Suprapubic skin (tissue), 4 donors: ENCODE measurements at regions not wholly inside any gene's neighbourhood (a gene's known extent, or its start where the extent isn't known, plus 50 kb on each side); places are given as distances from the start of the nearest gene placed in this dataset.

Experiments
- DNase-seq, 2 donors: peaks; one replicate each; pipeline ENCODE4 v3.0.0-alpha.2; 2019; ENCODE audit warnings: low spot score in 2 of 2
- H3K27ac ChIP-seq: fragments of 200-600 bp; sonication (generic); one replicate; pipeline ENCODE4 v1.5.1; 2019
- H3K27me3 ChIP-seq: fragments of 200-600 bp; sonication (generic); one replicate; pipeline ENCODE4 v1.5.1; 2019
- H3K36me3 ChIP-seq: fragments of 200-600 bp; sonication (generic); one replicate; pipeline ENCODE4 v1.5.1; 2019
- H3K4me1 ChIP-seq: fragments of 200-600 bp; sonication (generic); one replicate; pipeline ENCODE4 v1.5.1; 2019
- H3K4me3 ChIP-seq: fragments of 200-600 bp; sonication (generic); one replicate; pipeline ENCODE4 v1.5.1; 2019; ENCODE audit warnings: mild to moderate bottlenecking
- H3K9me3 ChIP-seq: fragments of 200-600 bp; sonication (generic); one replicate; pipeline ENCODE4 v1.5.1; 2019
- CTCF ChIP-seq, 2 donors: fragments of 200-600 bp in 1 of 2; fragments of 450-650 bp in 1 of 2; sonication (generic) in 1 of 2; IDR thresholded peaks; one replicate each; pipeline ENCODE4 v1.5.1; 2016 to 2019; ENCODE audit warnings: antibody characterized with exemption in 2 of 2, mild to moderate bottlenecking in 1 of 2, moderate library complexity in 1 of 2
- EP300 ChIP-seq: sonication (generic); formaldehyde crosslinking; IDR thresholded peaks from one replicate; pipeline ENCODE4 v1.6.1; 2017; ENCODE audit warnings: antibody characterized with exemption
- POLR2A ChIP-seq, 2 donors: fragments of 450-650 bp; IDR thresholded peaks; one replicate each; pipeline ENCODE4 v1.6.1; 2017; ENCODE audit warnings: antibody characterized with exemption in 2 of 2, mild to moderate bottlenecking in 2 of 2, moderate library complexity in 2 of 2
- POLR2AphosphoS5 ChIP-seq, 3 donors: sonication (generic); formaldehyde crosslinking; IDR thresholded peaks; one replicate each; pipeline ENCODE4 v1.6.1; 2017; ENCODE audit warnings: antibody characterized with exemption in 3 of 3
- WGBS: methylation state at CpG from one replicate; pipeline ENCODE4 v1.1.5; 2018; 5-methylcytosine and 5-hydroxymethylcytosine counted together

- H3K27ac ChIP-seq = no peak overlapping the region
- DNase-seq = no peak
- H3K27me3 ChIP-seq = no peaks in the 10 kb centered on the region
- H3K9me3 ChIP-seq = no peaks in the 10 kb centered on the region
- TF ChIP-seq EP300 (no peak), CTCF (IDR thresholded peaks at IDR 0.05) (no peak), POLR2A (IDR thresholded peaks at IDR 0.05) (no peak), POLR2AphosphoS5 (IDR thresholded peaks at IDR 0.05) (no peak)
- H3K36me3 ChIP-seq = no peaks in the 10 kb centered on the region
- H3K4me3 ChIP-seq = no peak overlapping the region
- WGBS = 74% methylated on average over 2 of the region's 2 CpGs
- no peaks in the 10 kb centered on the region for H3K4me1 ChIP-seq
These were observed 282.9 kb upstream of the PKDCC start for GRCh38 chr2:41764919-41765318.

GRCh38 chr2:41768310-41768709, 279.5 kb upstream of the PKDCC start:
- Histone ChIP-seq H3K27me3 (no peaks in the 10 kb centered on the region), H3K4me3 (no peak overlapping the region), H3K36me3 (no peaks in the 10 kb centered on the region), H3K4me1 (no peaks in the 10 kb centered on the region), H3K9me3 (no peaks in the 10 kb centered on the region), H3K27ac (no peak overlapping the region)
- DNase-seq = no peak
- WGBS = 64% methylated on average over 6 of the region's 6 CpGs
- no peak for TF ChIP-seq CTCF (IDR thresholded peaks at IDR 0.05)
- no peak for TF ChIP-seq POLR2A (IDR thresholded peaks at IDR 0.05)
- no peak for TF ChIP-seq EP300
- no peak for TF ChIP-seq POLR2AphosphoS5 (IDR thresholded peaks at IDR 0.05)

- no peak overlapping the region for H3K4me3 ChIP-seq
- 88% methylated on average over 1 of the region's 1 CpG for WGBS
- H3K27ac ChIP-seq = no peak overlapping the region
- H3K36me3 ChIP-seq = no peaks in the 10 kb centered on the region
- H3K4me1 ChIP-seq = no peaks in the 10 kb centered on the region
- DNase-seq = no peak
- no peaks in the 10 kb centered on the region for H3K27me3 ChIP-seq
- no peaks in the 10 kb centered on the region for H3K9me3 ChIP-seq
- TF ChIP-seq EP300 (no peak), POLR2AphosphoS5 (IDR thresholded peaks at IDR 0.05) (no peak), POLR2A (IDR thresholded peaks at IDR 0.05) (no peak), CTCF (IDR thresholded peaks at IDR 0.05) (no peak)
These were observed 276.1 kb upstream of the PKDCC start for GRCh38 chr2:41771710-41772109.

GRCh38 chr2:41772697-41773096, 275.1 kb upstream of the PKDCC start:
- Histone ChIP-seq H3K27ac (no peak overlapping the region), H3K36me3 (no peaks in the 10 kb centered on the region), H3K27me3 (no peaks in the 10 kb centered on the region), H3K4me3 (no peak overlapping the region), H3K4me1 (no peaks in the 10 kb centered on the region), H3K9me3 (no peaks in the 10 kb centered on the region)
- WGBS = 92% methylated on average over 4 of the region's 4 CpGs
- TF ChIP-seq EP300 (no peak), POLR2AphosphoS5 (IDR thresholded peaks at IDR 0.05) (no peak), POLR2A (IDR thresholded peaks at IDR 0.05) (no peak), CTCF (IDR thresholded peaks at IDR 0.05) (no peak)
- no peak for DNase-seq

GRCh38 chr2:41774011-41774605, 273.7 kb upstream of the PKDCC start:
- Histone ChIP-seq H3K36me3 (no peaks in the 10 kb centered on the region), H3K27me3 (no peaks in the 10 kb centered on the region), H3K27ac (no peak overlapping the region), H3K9me3 (no peaks in the 10 kb centered on the region), H3K4me1 (no peaks in the 10 kb centered on the region), H3K4me3 (no peak overlapping the region)
- no peak for DNase-seq
- TF ChIP-seq EP300 (no peak), POLR2A (IDR thresholded peaks at IDR 0.05) (no peak), CTCF (IDR thresholded peaks at IDR 0.05) (no peak), POLR2AphosphoS5 (IDR thresholded peaks at IDR 0.05) (no peak)
- 72% methylated on average over 3 of the region's 3 CpGs for WGBS
